CD14-positive monocyte (primary cell): ENCODE measurements at regions not wholly inside any gene's neighbourhood (a gene's known extent, or its start where the extent isn't known, plus 50 kb on each side); places are given as distances from the start of the nearest gene placed in this dataset.

Source experiments
- DNase-seq, 3 donors: peaks; one replicate each; pipeline ENCODE4 v3.0.0-alpha.2; 2011 to 2022
- H2AFZ ChIP-seq: 2 replicates; pipeline ENCODE4 v1.6.0; 2012; ENCODE audit warnings: mild to moderate bottlenecking, low read depth, low read length, inconsistent platforms; ENCODE audit not compliant: insufficient read depth, poor library complexity, severe bottlenecking
- H3K27ac ChIP-seq, 2 donors: 1 replicate in 1 of 2; 2 replicates in 1 of 2; pipeline ENCODE4 v1.5.1; 2012 to 2013; ENCODE audit warnings: low read length in 2 of 2, control low read depth in 1 of 2, inconsistent platforms in 1 of 2, low read depth in 1 of 2, mild to moderate bottlenecking in 1 of 2
- H3K27me3 ChIP-seq, 2 donors: one replicate each; pipeline versions ENCODE4 v1.6.0 to v1.6.1; 2011 to 2013; ENCODE audit warnings: low read length in 2 of 2; ENCODE audit not compliant: control insufficient read depth in 2 of 2, insufficient read depth in 2 of 2
- H3K36me3 ChIP-seq, 2 donors: replicated peaks in 1 of 2; 1 replicate in 1 of 2; 2 replicates in 1 of 2; pipeline versions ENCODE4 v1.5.1 to v1.6.1; 2012 to 2013; ENCODE audit warnings: low read length in 2 of 2, control low read depth in 1 of 2, inconsistent platforms in 1 of 2, mild to moderate bottlenecking in 1 of 2; ENCODE audit not compliant: insufficient read depth in 2 of 2, control insufficient read depth in 1 of 2
- H3K4me1 ChIP-seq, 2 donors: 1 replicate in 1 of 2; 2 replicates in 1 of 2; pipeline versions ENCODE4 v1.5.1 to v1.6.1; 2012 to 2013; ENCODE audit warnings: low read length in 2 of 2, control low read depth in 1 of 2, inconsistent platforms in 1 of 2, mild to moderate bottlenecking in 1 of 2, moderate library complexity in 1 of 2; ENCODE audit not compliant: insufficient read depth in 2 of 2, control insufficient read depth in 1 of 2
- H3K4me2 ChIP-seq: replicated peaks from 2 replicates; pipeline ENCODE3; 2012; ENCODE audit warnings: low read length, moderate library complexity, mild to moderate bottlenecking; ENCODE audit not compliant: poor library complexity, severe bottlenecking; ENCODE audit errors: extremely low read depth
- H3K4me3 ChIP-seq, 3 experiments: fragments of 200-600 bp in 1 of 3; sonication (generic) in 1 of 3; replicated peaks in 1 of 3; 1 replicate in 2 of 3; 2 replicates in 1 of 3; pipeline ENCODE4 v1.5.1; 2011 to 2013; ENCODE audit warnings: low read length in 3 of 3, mild to moderate bottlenecking in 3 of 3, control low read depth in 2 of 3, low read depth in 2 of 3, inconsistent platforms in 1 of 3, moderate library complexity in 1 of 3
- H3K79me2 ChIP-seq: 2 replicates; pipeline ENCODE4 v1.6.0; 2012; ENCODE audit warnings: mild to moderate bottlenecking, control low read depth, inconsistent platforms, low read length, moderate library complexity; ENCODE audit not compliant: insufficient read depth
- H3K9ac ChIP-seq: 2 replicates; pipeline ENCODE4 v1.6.0; 2017; ENCODE audit warnings: low read length, mild to moderate bottlenecking; ENCODE audit not compliant: insufficient read depth, poor library complexity, severe bottlenecking
- H3K9me3 ChIP-seq, 2 donors: replicated peaks in 1 of 2; 1 replicate in 1 of 2; 2 replicates in 1 of 2; pipeline versions ENCODE4 v1.5.1 to v1.6.1; 2012 to 2013; ENCODE audit warnings: low read length in 2 of 2, control low read depth in 1 of 2; ENCODE audit not compliant: control insufficient read depth in 1 of 2, insufficient read depth in 1 of 2
- H4K20me1 ChIP-seq: 2 replicates; pipeline ENCODE4 v1.6.0; 2012; ENCODE audit warnings: mild to moderate bottlenecking, low read length, control low read depth, moderate library complexity; ENCODE audit not compliant: insufficient read depth
- H3K27ac Mint-ChIP-seq, 7 donors: one replicate each; pipeline ENCODE4 v1.8.0; 2020; ENCODE audit warnings: mild to moderate bottlenecking in 7 of 7, mixed read lengths in 7 of 7, moderate library complexity in 6 of 7, inconsistent platforms in 2 of 7
- H3K27me3 Mint-ChIP-seq, 3 donors: one replicate each; pipeline ENCODE4 v1.8.0; 2021 to 2022; ENCODE audit warnings: low read depth in 3 of 3, mild to moderate bottlenecking in 3 of 3, mixed read lengths in 3 of 3, moderate library complexity in 3 of 3, inconsistent platforms in 1 of 3
- H3K36me3 Mint-ChIP-seq, 2 donors: one replicate each; pipeline ENCODE4 v1.8.0; 2020; ENCODE audit warnings: mixed read lengths in 2 of 2, inconsistent platforms in 1 of 2, mild to moderate bottlenecking in 1 of 2
- H3K4me1 Mint-ChIP-seq: one replicate; pipeline ENCODE4 v1.8.0; 2020; ENCODE audit warnings: mild to moderate bottlenecking, mixed read lengths
- H3K4me3 Mint-ChIP-seq, 2 donors: one replicate each; pipeline ENCODE4 v1.8.0; 2020; ENCODE audit warnings: mild to moderate bottlenecking in 2 of 2, mixed read lengths in 2 of 2, moderate library complexity in 1 of 2
- H3K9me3 Mint-ChIP-seq, 7 donors: one replicate each; pipeline ENCODE4 v1.8.0; 2020 to 2022; ENCODE audit warnings: mixed read lengths in 7 of 7, mild to moderate bottlenecking in 6 of 7, moderate library complexity in 6 of 7, inconsistent platforms in 2 of 7
- CTCF ChIP-seq: fragments of 200-600 bp; IDR thresholded peaks from one replicate; pipeline ENCODE4 v1.8.0; 2022; ENCODE audit warnings: antibody characterized with exemption, mild to moderate bottlenecking
- WGBS: methylation state at CpG from one replicate; pipeline ENCODE4 v1.1.5; 2013; ENCODE audit warnings: missing lambda C conversion rate; ENCODE audit not compliant: insufficient coverage; 5-methylcytosine and 5-hydroxymethylcytosine counted together
- intact Hi-C, 2 donors: fragments of 100-400 bp; cut with micrococcal nuclease; formaldehyde crosslinking; loops; one replicate each; pipeline versions ENCODE4 v1.15.0 to v1.15.1; 2023

- no peak for TF ChIP-seq CTCF
- peak overlapping the region in 1 of 7 donors; percentile 0 for H3K27ac Mint-ChIP-seq
- Histone ChIP-seq H3K9ac (no peak overlapping the region), H3K36me3 (no peaks in the 10 kb centered on the region), H3K4me1 (no peaks in the 10 kb centered on the region), H3K27me3 (peaks cover 0 to 2% of the 10 kb centered on the region in 2 donors), H2AFZ (no peak overlapping the region), H3K27ac (no peak overlapping the region), H3K79me2 (no peaks in the 10 kb centered on the region), H4K20me1 (no peaks in the 10 kb centered on the region), H3K9me3 (no peaks in the 10 kb centered on the region), H3K4me2 (no peak overlapping the region), H3K4me3 (no peak overlapping the region)
- H3K4me3 Mint-ChIP-seq = no peak overlapping the region
- H3K4me1 Mint-ChIP-seq = no peaks in the 10 kb centered on the region
- peaks cover 0 to 3% (median 1%) of the 10 kb centered on the region in 3 donors for H3K27me3 Mint-ChIP-seq
- H3K36me3 Mint-ChIP-seq = no peaks in the 10 kb centered on the region
- DNase-seq = no peak
- peaks cover 0 to 6% (median 0%) of the 10 kb centered on the region in 7 donors for H3K9me3 Mint-ChIP-seq
- intact Hi-C loops = no loop called here
Measured at GRCh38 chr14:30419037-30419436, 139.9 kb upstream of the G2E3 start.

GRCh38 chr14:30420515-30420914 lies 138.4 kb upstream of the G2E3 start:
- H3K9ac ChIP-seq = no peak overlapping the region
- H3K27me3 ChIP-seq = peaks cover 0 to 2% of the 10 kb centered on the region in 2 donors
- H3K4me1 ChIP-seq = no peaks in the 10 kb centered on the region
- no peaks in the 10 kb centered on the region for H3K79me2 ChIP-seq
- no CpG with 5 or more reads among the region's 1 CpG for WGBS
- Mint-ChIP-seq H3K4me3 (no peak overlapping the region), H3K36me3 (no peaks in the 10 kb centered on the region), H3K4me1 (no peaks in the 10 kb centered on the region), H3K27me3 (peaks cover 2 to 7% (median 5%) of the 10 kb centered on the region in 3 donors), H3K27ac (no peak overlapping the region), H3K9me3 (peaks cover 0 to 6% (median 0%) of the 10 kb centered on the region in 7 donors)
- no peak for DNase-seq
- H3K9me3 ChIP-seq = no peaks in the 10 kb centered on the region
- no peak overlapping the region for H3K4me3 ChIP-seq
- no peak overlapping the region for H3K27ac ChIP-seq
- no peak overlapping the region for H2AFZ ChIP-seq
- H3K36me3 ChIP-seq = no peaks in the 10 kb centered on the region
- TF ChIP-seq CTCF = no peak
- H3K4me2 ChIP-seq = no peak overlapping the region
- H4K20me1 ChIP-seq = no peaks in the 10 kb centered on the region
- intact Hi-C loops = no loop called here
